LNCaP clone FGC (cell line): ENCODE measurements at regions not wholly inside any gene's neighbourhood (a gene's known extent, or its start where the extent isn't known, plus 50 kb on each side); places are given as distances from the start of the nearest gene placed in this dataset.

Experiments used
- DNase-seq: peaks from one replicate; pipeline ENCODE4 v3.0.0-alpha.2; 2011; ENCODE audit warnings: low read depth
- H3K4me3 ChIP-seq: 2 replicates; pipeline ENCODE4 v1.5.1; 2011; ENCODE audit warnings: mild to moderate bottlenecking, low read depth, low read length, control low read depth
- CTCF ChIP-seq: IDR thresholded peaks from 2 replicates; pipeline ENCODE4 v1.5.1; 2012; ENCODE audit warnings: mild to moderate bottlenecking; ENCODE audit not compliant: control insufficient read depth, insufficient read depth; ENCODE audit errors: extremely low read depth

GRCh38 chr10:62669341-62669740 lies 135.2 kb upstream of the ADO start:
- no peak for DNase-seq
- no peak overlapping the region for H3K4me3 ChIP-seq
- TF ChIP-seq CTCF: no peak

- DNase-seq: no peak
- H3K4me3 ChIP-seq: no peak overlapping the region
- no peak for TF ChIP-seq CTCF
Measured at GRCh38 chr10:62671104-62671503, 133.4 kb upstream of the ADO start.

GRCh38 chr10:62681211-62681940 lies 123.1 kb upstream of the ADO start:
- H3K4me3 ChIP-seq: no peak overlapping the region
- no peak for TF ChIP-seq CTCF
- no peak for DNase-seq

GRCh38 chr10:62684911-62685310 lies 119.6 kb upstream of the ADO start:
- TF ChIP-seq CTCF: no peak
- no peak overlapping the region for H3K4me3 ChIP-seq
- DNase-seq: no peak

- DNase-seq: no peak
- TF ChIP-seq CTCF: no peak
- no peak overlapping the region for H3K4me3 ChIP-seq
Measured at GRCh38 chr10:62687230-62687748, 117.2 kb upstream of the ADO start.

- no peak for DNase-seq
- no peak for TF ChIP-seq CTCF
- no peak overlapping the region for H3K4me3 ChIP-seq
Measured at GRCh38 chr10:62688971-62689700, 115.4 kb upstream of the ADO start.
